Esophagus muscularis mucosa (tissue), 4 donors: ENCODE measurements at regions not wholly inside any gene's neighbourhood (a gene's known extent, or its start where the extent isn't known, plus 50 kb on each side); places are given as distances from the start of the nearest gene placed in this dataset.

Source experiments
- DNase-seq: peaks from one replicate; pipeline ENCODE4 v3.0.0-alpha.2; 2017; ENCODE audit errors: extremely low spot score
- H3K27ac ChIP-seq, 4 donors: fragments of 200-600 bp; sonication (generic); replicated peaks in 1 of 4; 1 replicate in 3 of 4; 2 replicates in 1 of 4; pipeline ENCODE4 v1.5.1; 2016 to 2019; ENCODE audit warnings: mild to moderate bottlenecking in 1 of 4
- H3K27me3 ChIP-seq, 4 donors: fragments of 200-600 bp; sonication (generic); one replicate each; pipeline versions ENCODE4 v1.5.1 to v1.6.0; 2016 to 2019
- H3K36me3 ChIP-seq, 4 donors: fragments of 200-600 bp; sonication (generic); one replicate each; pipeline ENCODE4 v1.5.1; 2016 to 2019
- H3K4me1 ChIP-seq, 4 donors: fragments of 200-600 bp; sonication (generic); one replicate each; pipeline ENCODE4 v1.5.1; 2016 to 2019
- H3K4me3 ChIP-seq, 4 donors: fragments of 200-600 bp; sonication (generic); 1 replicate in 2 of 4; 2 replicates in 2 of 4; pipeline ENCODE4 v1.5.1; 2016 to 2019; ENCODE audit warnings: mild to moderate bottlenecking in 4 of 4, moderate library complexity in 1 of 4
- H3K9me3 ChIP-seq, 4 donors: fragments of 200-600 bp; sonication (generic); 1 replicate in 3 of 4; 2 replicates in 1 of 4; pipeline ENCODE4 v1.5.1; 2016 to 2019
- EP300 ChIP-seq: sonication (generic); formaldehyde crosslinking; IDR thresholded peaks from one replicate; pipeline ENCODE4 v1.6.1; 2017; ENCODE audit warnings: antibody characterized with exemption
- POLR2A ChIP-seq: fragments of 450-650 bp; IDR thresholded peaks from one replicate; pipeline ENCODE4 v1.6.1; 2017; ENCODE audit warnings: antibody characterized with exemption, moderate library complexity, mild to moderate bottlenecking, low read depth
- POLR2AphosphoS5 ChIP-seq, 2 donors: sonication (generic); formaldehyde crosslinking; IDR thresholded peaks; one replicate each; pipeline ENCODE4 v1.6.1; 2017; ENCODE audit warnings: antibody characterized with exemption in 2 of 2
- WGBS: methylation state at CpG from one replicate; pipeline ENCODE4 v1.1.5; 2018; 5-methylcytosine and 5-hydroxymethylcytosine counted together
- intact Hi-C: fragments of 100-400 bp; cut with DNase I; formaldehyde crosslinking; loops from one replicate; pipeline ENCODE4 v1.15.1; 2023
- TF ChIP-seq, protein P1 (sequence below), 3 experiments: fragments of 200-600 bp in 2 of 3; fragments of 450-650 bp in 1 of 3; sonication (generic) in 2 of 3; IDR thresholded peaks; one replicate each; pipeline ENCODE4 v1.5.1; 2017 to 2019; ENCODE audit warnings: antibody characterized with exemption in 3 of 3, mild to moderate bottlenecking in 2 of 3, moderate library complexity in 1 of 3

DNA sequence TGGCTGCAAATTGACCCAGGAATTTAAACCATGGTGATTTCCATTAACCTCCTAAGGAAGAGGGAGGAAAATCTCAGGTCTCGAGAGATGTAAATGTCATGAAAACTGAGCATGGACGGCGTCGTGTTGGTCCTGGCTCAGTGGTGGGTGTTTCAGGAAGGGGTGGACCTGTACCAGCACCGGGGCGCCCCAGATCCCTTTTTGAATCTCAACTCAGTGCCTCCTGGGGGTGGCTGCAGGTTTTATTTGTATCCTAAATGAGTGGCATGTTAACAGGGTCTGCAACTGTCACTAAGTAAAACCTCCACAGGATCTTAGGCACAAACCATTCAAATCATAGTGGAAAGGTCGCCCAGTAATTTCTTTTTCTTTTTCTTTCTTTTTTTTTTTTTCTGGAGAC lies 101.3 kb downstream of the ASCL4 start:
- no peak for DNase-seq
- Histone ChIP-seq H3K4me3 (no peak overlapping the region), H3K27me3 (peaks cover 0 to 37% (median 0%) of the 10 kb centered on the region in 4 donors), H3K4me1 (no peaks in the 10 kb centered on the region), H3K36me3 (no peaks in the 10 kb centered on the region), H3K27ac (no peak overlapping the region), H3K9me3 (no peaks in the 10 kb centered on the region)
- intact Hi-C loops = no loop called here
- TF ChIP-seq POLR2A (no peak), EP300 (no peak), POLR2AphosphoS5 (IDR thresholded peaks at IDR 0.05) (no peak)
- TF ChIP-seq, protein P1, sequence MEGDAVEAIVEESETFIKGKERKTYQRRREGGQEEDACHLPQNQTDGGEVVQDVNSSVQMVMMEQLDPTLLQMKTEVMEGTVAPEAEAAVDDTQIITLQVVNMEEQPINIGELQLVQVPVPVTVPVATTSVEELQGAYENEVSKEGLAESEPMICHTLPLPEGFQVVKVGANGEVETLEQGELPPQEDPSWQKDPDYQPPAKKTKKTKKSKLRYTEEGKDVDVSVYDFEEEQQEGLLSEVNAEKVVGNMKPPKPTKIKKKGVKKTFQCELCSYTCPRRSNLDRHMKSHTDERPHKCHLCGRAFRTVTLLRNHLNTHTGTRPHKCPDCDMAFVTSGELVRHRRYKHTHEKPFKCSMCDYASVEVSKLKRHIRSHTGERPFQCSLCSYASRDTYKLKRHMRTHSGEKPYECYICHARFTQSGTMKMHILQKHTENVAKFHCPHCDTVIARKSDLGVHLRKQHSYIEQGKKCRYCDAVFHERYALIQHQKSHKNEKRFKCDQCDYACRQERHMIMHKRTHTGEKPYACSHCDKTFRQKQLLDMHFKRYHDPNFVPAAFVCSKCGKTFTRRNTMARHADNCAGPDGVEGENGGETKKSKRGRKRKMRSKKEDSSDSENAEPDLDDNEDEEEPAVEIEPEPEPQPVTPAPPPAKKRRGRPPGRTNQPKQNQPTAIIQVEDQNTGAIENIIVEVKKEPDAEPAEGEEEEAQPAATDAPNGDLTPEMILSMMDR (IDR thresholded peaks at IDR 0.05) = no peak
- 80% methylated on average over 7 of the region's 7 CpGs for WGBS

DNA sequence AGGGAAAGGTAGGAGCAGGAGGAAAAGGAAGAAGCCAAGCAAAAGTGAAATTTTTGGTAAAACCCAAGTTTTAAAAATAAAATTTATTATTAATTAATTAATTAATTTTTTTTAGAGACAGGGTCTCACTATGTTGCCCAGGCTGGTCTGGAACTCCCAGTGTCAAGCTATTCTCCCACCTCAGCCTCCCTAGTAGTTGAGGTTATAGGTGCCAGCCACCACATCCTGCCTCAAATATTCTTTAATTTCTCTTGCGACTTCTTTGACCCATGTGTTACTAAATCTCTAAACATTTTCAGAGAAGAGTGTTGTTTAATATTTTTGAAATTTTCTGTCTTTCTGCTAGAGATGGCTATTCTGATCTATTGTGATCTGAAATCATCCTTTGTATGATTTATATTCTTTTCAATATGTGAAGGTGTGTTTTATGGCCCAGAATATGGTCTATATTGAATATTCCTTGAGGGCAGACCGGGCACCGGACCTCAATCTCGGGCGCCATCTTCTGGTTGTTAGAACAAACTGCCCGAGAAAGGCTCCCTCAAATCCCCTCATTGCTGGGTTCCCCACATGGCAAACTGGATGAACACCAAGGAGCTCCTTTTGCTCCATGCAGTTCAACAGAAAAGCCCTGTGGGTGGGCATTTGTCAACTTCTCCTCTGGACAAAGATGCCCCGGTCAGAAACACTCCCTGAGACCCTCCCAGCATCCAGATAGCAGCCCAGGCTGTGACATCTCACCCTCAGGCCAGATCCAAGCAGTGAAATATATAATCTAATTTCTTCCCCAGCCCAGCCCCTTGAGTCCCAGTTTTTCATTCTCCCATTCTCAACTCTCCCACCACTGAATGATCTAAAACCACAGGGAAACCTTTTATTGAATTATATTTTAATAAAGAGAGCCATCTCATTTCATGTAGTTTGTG lies 110.5 kb downstream of the ASCL4 start:
- Histone ChIP-seq H3K4me1 (no peaks in the 10 kb centered on the region), H3K36me3 (no peaks in the 10 kb centered on the region), H3K9me3 (no peaks in the 10 kb centered on the region), H3K27ac (no peak overlapping the region), H3K27me3 (peaks cover 0 to 14% (median 0%) of the 10 kb centered on the region in 4 donors), H3K4me3 (no peak overlapping the region)
- intact Hi-C loops = loop anchor here (5.0 to 10.0 kb wide), 2 partner anchors 120 to 208 kb away; partner anchors contain the start of gene PRDM4
- TF ChIP-seq EP300 = no peak
- TF ChIP-seq, protein P1 (IDR thresholded peaks at IDR 0.05) = peak; percentile 48 to 65 (median 55)
- TF ChIP-seq POLR2A = no peak
- no peak for DNase-seq
- 12% methylated on average over 7 of the region's 7 CpGs for WGBS

DNA sequence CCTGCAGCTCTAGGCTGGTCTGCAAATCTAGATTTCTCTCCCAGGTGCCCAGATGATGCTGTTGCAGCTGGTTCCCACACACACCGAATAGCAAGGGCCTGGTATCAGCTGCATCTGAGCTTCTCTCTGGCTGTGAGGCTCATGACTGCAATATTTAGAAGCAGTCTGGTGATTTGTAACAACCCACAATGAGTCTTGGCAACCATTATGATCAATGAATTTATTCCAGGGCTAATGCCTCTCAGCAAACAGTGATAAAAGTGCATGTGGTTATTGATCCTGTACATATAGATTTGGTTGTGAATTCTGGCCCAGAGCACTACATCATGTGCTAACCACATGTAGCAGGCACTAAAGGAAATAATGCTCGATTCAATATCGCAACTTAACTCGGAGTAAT lies 114.3 kb downstream of the ASCL4 start:
- intact Hi-C loops = loop anchor here (5.0 to 10.0 kb wide), 2 partner anchors 124 to 211 kb away; partner anchors contain the start of gene PRDM4
- H3K4me3 ChIP-seq = no peak overlapping the region
- no peaks in the 10 kb centered on the region for H3K9me3 ChIP-seq
- H3K27ac ChIP-seq = no peak overlapping the region
- no peak for TF ChIP-seq EP300
- no peak for TF ChIP-seq POLR2AphosphoS5 (IDR thresholded peaks at IDR 0.05)
- TF ChIP-seq POLR2A = no peak
- TF ChIP-seq, protein P1 (IDR thresholded peaks at IDR 0.05) = no peak
- H3K36me3 ChIP-seq = no peaks in the 10 kb centered on the region
- H3K27me3 ChIP-seq = peaks cover 0 to 12% (median 0%) of the 10 kb centered on the region in 4 donors
- H3K4me1 ChIP-seq = no peaks in the 10 kb centered on the region
- DNase-seq = no peak
- WGBS = 98% methylated on average over 3 of the region's 4 CpGs

DNA sequence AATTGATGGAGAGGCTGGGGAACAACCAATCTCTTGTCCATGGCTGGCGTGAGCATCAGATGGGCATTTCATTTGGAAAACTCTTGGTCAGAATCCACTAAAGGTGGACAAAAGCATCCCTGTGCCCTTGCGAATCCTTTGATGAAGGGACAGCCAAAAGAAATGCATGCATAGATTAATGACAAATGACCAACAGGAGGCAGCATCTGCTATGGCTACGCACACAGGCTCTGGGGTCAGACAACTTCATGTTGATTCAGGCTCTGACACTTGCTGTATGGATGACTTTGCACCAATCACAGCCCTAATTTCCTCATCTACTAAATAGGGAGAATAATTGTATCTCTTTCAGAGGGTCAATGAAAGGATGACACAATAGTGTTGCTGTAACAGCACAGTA lies 117.5 kb downstream of the ASCL4 start:
- Histone ChIP-seq H3K4me3 (no peak overlapping the region), H3K36me3 (no peaks in the 10 kb centered on the region), H3K27me3 (peaks cover 0 to under 1% (median 0%) of the 10 kb centered on the region in 4 donors), H3K27ac (no peak overlapping the region), H3K9me3 (no peaks in the 10 kb centered on the region), H3K4me1 (no peaks in the 10 kb centered on the region)
- DNase-seq = no peak
- 72% methylated on average over 3 of the region's 3 CpGs for WGBS
- TF ChIP-seq, protein P1 (IDR thresholded peaks at IDR 0.05) = peak in 1 of 3 experiments; percentile 12
- no peak for TF ChIP-seq EP300
- intact Hi-C loops = no loop called here
